SK-N-SH treated with all-trans-retinoic acid at 6 μM for 48 hours (cell line): ENCODE measurements at regions not wholly inside any gene's neighbourhood (a gene's known extent, or its start where the extent isn't known, plus 50 kb on each side); places are given as distances from the start of the nearest gene placed in this dataset.

Experiments
- ATAC-seq: fragments of 200-7000 bp; cut with Tn5 transposase; 3 replicates; pipeline ENCODE4 v1.9.1; 2020; ENCODE audit warnings: mild to moderate bottlenecking, moderate library complexity
- ARNTL ChIP-seq: fragments of 450-650 bp; formaldehyde crosslinking; IDR thresholded peaks from 2 replicates; pipeline ENCODE4 v1.5.0; 2020; ENCODE audit warnings: low read depth, mild to moderate bottlenecking, moderate library complexity, borderline replicate concordance
- BACH2 ChIP-seq: fragments of 250-450 bp; sonication (Bioruptor Pico); IDR thresholded peaks from 2 replicates; pipeline ENCODE4 v1.9.0; 2021; ENCODE audit warnings: mild to moderate bottlenecking, borderline replicate concordance
- CSRNP3 ChIP-seq: fragments of 250-450 bp; sonication (Bioruptor Pico); IDR thresholded peaks from 2 replicates; pipeline ENCODE4 v1.5.1; 2021; ENCODE audit warnings: mild to moderate bottlenecking, moderate library complexity
- ESRRG ChIP-seq: fragments of 250-450 bp; sonication (Bioruptor Pico); IDR thresholded peaks from 2 replicates; pipeline ENCODE4 v1.6.1; 2021; ENCODE audit warnings: mild to moderate bottlenecking
- GLIS3 ChIP-seq: fragments of 250-450 bp; sonication (Bioruptor Pico); IDR thresholded peaks from 2 replicates; pipeline ENCODE4 v1.5.0; 2020; ENCODE audit warnings: mild to moderate bottlenecking, moderate library complexity
- ISL1 ChIP-seq: fragments of 250-450 bp; sonication (Bioruptor Pico); IDR thresholded peaks from 2 replicates; pipeline ENCODE4 v2.1.2; 2022; ENCODE audit warnings: mild to moderate bottlenecking, moderate library complexity
- OSR1 ChIP-seq: fragments of 250-450 bp; sonication (Bioruptor Pico); IDR thresholded peaks from 2 replicates; pipeline ENCODE4 v1.8.0; 2022; ENCODE audit warnings: moderate library complexity, mild to moderate bottlenecking, inconsistent platforms
- PPARA ChIP-seq: fragments of 250-450 bp; sonication (Bioruptor Pico); IDR thresholded peaks from 2 replicates; pipeline ENCODE4 v1.5.0; 2020; ENCODE audit warnings: mild to moderate bottlenecking, borderline replicate concordance
- RARB ChIP-seq: fragments of 250-450 bp; sonication (Bioruptor Pico); IDR thresholded peaks from 2 replicates; pipeline ENCODE4 v1.8.0; 2021; ENCODE audit warnings: mild to moderate bottlenecking, moderate library complexity
- SNAI2 ChIP-seq: fragments of 250-450 bp; sonication (Bioruptor Pico); IDR thresholded peaks from 2 replicates; pipeline ENCODE4 v1.5.0; 2020; ENCODE audit warnings: mild to moderate bottlenecking, moderate library complexity
- TCF4 ChIP-seq: fragments of 250-450 bp; sonication (Bioruptor Pico); IDR thresholded peaks from 2 replicates; pipeline ENCODE4 v1.8.0; 2021; ENCODE audit warnings: mild to moderate bottlenecking, moderate library complexity, borderline replicate concordance
- TOX ChIP-seq: fragments of 250-450 bp; sonication (Bioruptor Pico); IDR thresholded peaks from 2 replicates; pipeline ENCODE4 v1.8.0; 2021; ENCODE audit warnings: mild to moderate bottlenecking, moderate library complexity, borderline replicate concordance
- TSHZ2 ChIP-seq: fragments of 250-450 bp; sonication (Bioruptor Pico); IDR thresholded peaks from 2 replicates; pipeline ENCODE4 v1.5.0; 2020; ENCODE audit warnings: mild to moderate bottlenecking, moderate library complexity
- ZFP3 ChIP-seq: fragments of 250-450 bp; sonication (Bioruptor Pico); IDR thresholded peaks from 2 replicates; pipeline ENCODE4 v1.5.0; 2020; ENCODE audit warnings: mild to moderate bottlenecking, moderate library complexity
- ZFP30 ChIP-seq: fragments of 450-650 bp; formaldehyde crosslinking; IDR thresholded peaks from 2 replicates; pipeline ENCODE4 v1.5.0; 2022; ENCODE audit warnings: mild to moderate bottlenecking, moderate library complexity
- ZNF70 ChIP-seq: fragments of 450-650 bp; formaldehyde crosslinking; IDR thresholded peaks from 2 replicates; pipeline ENCODE4 v1.5.0; 2020; ENCODE audit warnings: mild to moderate bottlenecking, moderate library complexity
- ZNF8 ChIP-seq: fragments of 450-650 bp; formaldehyde crosslinking; IDR thresholded peaks from 2 replicates; pipeline ENCODE4 v1.5.0; 2020; ENCODE audit warnings: mild to moderate bottlenecking, moderate library complexity
- TF ChIP-seq, protein P1 (sequence below): fragments of 250-450 bp; sonication (Bioruptor Pico); IDR thresholded peaks from 2 replicates; pipeline ENCODE4 v1.5.1; 2020; ENCODE audit warnings: low read depth, mild to moderate bottlenecking, moderate library complexity
- TF ChIP-seq, protein P2 (sequence below): fragments of 250-450 bp; sonication (Bioruptor Pico); IDR thresholded peaks from 2 replicates; pipeline ENCODE4 v1.8.0; 2020; ENCODE audit warnings: mild to moderate bottlenecking, moderate library complexity, borderline replicate concordance

GRCh38 chr2:226550801-226551200 is 248.8 kb downstream of the IRS1 start:
- ATAC-seq = no peak
- TF ChIP-seq ISL1 (CRISPR knock-in tag) = no peak
- TF ChIP-seq, protein P1, sequence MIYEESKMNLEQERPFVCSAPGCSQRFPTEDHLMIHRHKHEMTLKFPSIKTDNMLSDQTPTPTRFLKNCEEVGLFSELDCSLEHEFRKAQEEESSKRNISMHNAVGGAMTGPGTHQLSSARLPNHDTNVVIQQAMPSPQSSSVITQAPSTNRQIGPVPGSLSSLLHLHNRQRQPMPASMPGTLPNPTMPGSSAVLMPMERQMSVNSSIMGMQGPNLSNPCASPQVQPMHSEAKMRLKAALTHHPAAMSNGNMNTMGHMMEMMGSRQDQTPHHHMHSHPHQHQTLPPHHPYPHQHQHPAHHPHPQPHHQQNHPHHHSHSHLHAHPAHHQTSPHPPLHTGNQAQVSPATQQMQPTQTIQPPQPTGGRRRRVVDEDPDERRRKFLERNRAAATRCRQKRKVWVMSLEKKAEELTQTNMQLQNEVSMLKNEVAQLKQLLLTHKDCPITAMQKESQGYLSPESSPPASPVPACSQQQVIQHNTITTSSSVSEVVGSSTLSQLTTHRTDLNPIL (CRISPR knock-in tag) = no peak
- no peak for TF ChIP-seq PPARA (CRISPR knock-in tag)
- TF ChIP-seq ZFP3 = no peak
- no peak for TF ChIP-seq TCF4 (CRISPR knock-in tag)

GRCh38 chr2:226548732-226549131 is 250.9 kb downstream of the IRS1 start:
- no peak for TF ChIP-seq ARNTL (CRISPR knock-in tag)
- no peak for TF ChIP-seq ZNF8 (CRISPR knock-in tag)
- TF ChIP-seq TCF4 (CRISPR knock-in tag) = no peak
- no peak for TF ChIP-seq BACH2 (CRISPR knock-in tag)
- ATAC-seq = peak; percentile 42; the same call in 2 of the 3 replicates

DNA sequence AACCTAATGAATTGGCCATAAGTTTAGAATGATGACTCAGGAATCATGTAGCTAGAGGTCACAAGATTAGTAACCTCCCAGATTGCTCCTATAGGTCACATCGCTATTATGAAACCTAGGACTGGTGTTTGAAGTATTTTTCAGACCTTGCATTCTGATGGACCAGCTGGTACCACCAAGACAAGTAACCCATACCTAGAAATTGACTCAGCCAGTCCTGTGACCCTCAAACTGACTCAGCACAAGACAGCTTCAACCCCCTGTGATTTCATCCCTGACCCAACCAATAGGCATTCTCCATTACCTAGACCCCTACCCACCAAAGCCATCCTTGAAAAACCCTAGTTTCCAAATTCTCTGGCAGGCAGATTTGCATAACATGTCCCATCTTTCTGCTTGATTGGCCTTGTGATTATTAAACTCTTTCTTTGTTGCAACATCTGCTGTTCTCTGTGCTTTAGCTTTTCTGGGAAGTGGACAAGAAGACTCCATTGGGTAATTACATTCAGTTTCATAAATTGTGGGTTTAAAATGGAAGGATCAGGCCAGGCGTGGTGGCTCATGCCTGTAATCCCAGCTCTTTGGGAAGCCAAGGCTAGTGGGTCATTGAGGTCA is 254.9 kb downstream of the IRS1 start:
- no peak for TF ChIP-seq ESRRG
- no peak for TF ChIP-seq SNAI2 (CRISPR knock-in tag)
- TF ChIP-seq TSHZ2 (CRISPR knock-in tag) = no peak
- no peak for TF ChIP-seq ARNTL (CRISPR knock-in tag)
- no peak for TF ChIP-seq CSRNP3 (CRISPR knock-in tag)
- TF ChIP-seq, all 23 proteins: peak for 0
- no peak for ATAC-seq

- no peak for ATAC-seq
- TF ChIP-seq ZNF70 (CRISPR knock-in tag) = no peak
- TF ChIP-seq BACH2 (CRISPR knock-in tag) = no peak
- no peak for TF ChIP-seq ZFP30 (CRISPR knock-in tag)
- no peak for TF ChIP-seq ESRRG
- TF ChIP-seq, protein P1 (CRISPR knock-in tag) = no peak
- no peak for TF ChIP-seq ISL1 (CRISPR knock-in tag)
- no peak for TF ChIP-seq ARNTL (CRISPR knock-in tag)
- no peak for TF ChIP-seq ZNF8 (CRISPR knock-in tag)
- TF ChIP-seq OSR1 = no peak
- no peak for TF ChIP-seq CSRNP3 (CRISPR knock-in tag)
- no peak for TF ChIP-seq ZFP3
- TF ChIP-seq TSHZ2 (CRISPR knock-in tag) = no peak
- TF ChIP-seq, protein P2, sequence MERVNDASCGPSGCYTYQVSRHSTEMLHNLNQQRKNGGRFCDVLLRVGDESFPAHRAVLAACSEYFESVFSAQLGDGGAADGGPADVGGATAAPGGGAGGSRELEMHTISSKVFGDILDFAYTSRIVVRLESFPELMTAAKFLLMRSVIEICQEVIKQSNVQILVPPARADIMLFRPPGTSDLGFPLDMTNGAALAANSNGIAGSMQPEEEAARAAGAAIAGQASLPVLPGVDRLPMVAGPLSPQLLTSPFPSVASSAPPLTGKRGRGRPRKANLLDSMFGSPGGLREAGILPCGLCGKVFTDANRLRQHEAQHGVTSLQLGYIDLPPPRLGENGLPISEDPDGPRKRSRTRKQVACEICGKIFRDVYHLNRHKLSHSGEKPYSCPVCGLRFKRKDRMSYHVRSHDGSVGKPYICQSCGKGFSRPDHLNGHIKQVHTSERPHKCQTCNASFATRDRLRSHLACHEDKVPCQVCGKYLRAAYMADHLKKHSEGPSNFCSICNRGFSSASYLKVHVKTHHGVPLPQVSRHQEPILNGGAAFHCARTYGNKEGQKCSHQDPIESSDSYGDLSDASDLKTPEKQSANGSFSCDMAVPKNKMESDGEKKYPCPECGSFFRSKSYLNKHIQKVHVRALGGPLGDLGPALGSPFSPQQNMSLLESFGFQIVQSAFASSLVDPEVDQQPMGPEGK = no peak
- TF ChIP-seq RARB (CRISPR knock-in tag) = no peak
- no peak for TF ChIP-seq GLIS3
- no peak for TF ChIP-seq TOX (CRISPR knock-in tag)
- TF ChIP-seq TCF4 (CRISPR knock-in tag) = no peak
These were observed 259.2 kb downstream of the IRS1 start for GRCh38 chr2:226540204-226540994.
